Caki2 (cell line): ENCODE measurements at regions not wholly inside any gene's neighbourhood (a gene's known extent, or its start where the extent isn't known, plus 50 kb on each side); places are given as distances from the start of the nearest gene placed in this dataset.
A peak's percentile ranks its signal among the peaks of the same experiment; 100 is the strongest.
"Not testable (repeated sequence)": the region's sequence is repeated elsewhere in the genome, so short reads cannot be mapped to it uniquely, and the experiment has no call there.

ENCODE experiments used
- DNase-seq: peaks from one replicate; pipeline ENCODE4 v3.0.0-alpha.2; 2015; ENCODE audit warnings: low read depth
- in situ Hi-C: cut with HindIII; loops from 2 replicates; pipeline ENCODE4 v1.10.0; 2016; ENCODE audit warnings: low sequenced_read_pairs, low pct_unique_long_range_greater_than_20kb, mixed read lengths

DNA sequence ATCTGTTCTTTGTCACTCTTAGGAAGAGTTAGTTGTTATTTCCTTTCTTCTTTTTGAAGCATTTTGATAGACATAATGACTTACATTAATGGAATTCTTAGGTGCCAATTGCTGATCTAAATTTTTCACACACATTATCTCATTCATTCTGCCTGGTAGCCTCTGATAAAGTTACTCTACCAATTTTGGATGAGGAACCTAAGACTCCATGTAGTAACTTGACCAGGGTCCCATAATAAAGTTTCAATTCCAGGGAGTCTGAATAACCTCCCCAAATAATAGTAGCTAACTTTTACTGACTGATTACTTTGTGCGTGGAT, 73.2 kb upstream of the CITED2 start:
- in situ Hi-C loops = no loop called here

DNA sequence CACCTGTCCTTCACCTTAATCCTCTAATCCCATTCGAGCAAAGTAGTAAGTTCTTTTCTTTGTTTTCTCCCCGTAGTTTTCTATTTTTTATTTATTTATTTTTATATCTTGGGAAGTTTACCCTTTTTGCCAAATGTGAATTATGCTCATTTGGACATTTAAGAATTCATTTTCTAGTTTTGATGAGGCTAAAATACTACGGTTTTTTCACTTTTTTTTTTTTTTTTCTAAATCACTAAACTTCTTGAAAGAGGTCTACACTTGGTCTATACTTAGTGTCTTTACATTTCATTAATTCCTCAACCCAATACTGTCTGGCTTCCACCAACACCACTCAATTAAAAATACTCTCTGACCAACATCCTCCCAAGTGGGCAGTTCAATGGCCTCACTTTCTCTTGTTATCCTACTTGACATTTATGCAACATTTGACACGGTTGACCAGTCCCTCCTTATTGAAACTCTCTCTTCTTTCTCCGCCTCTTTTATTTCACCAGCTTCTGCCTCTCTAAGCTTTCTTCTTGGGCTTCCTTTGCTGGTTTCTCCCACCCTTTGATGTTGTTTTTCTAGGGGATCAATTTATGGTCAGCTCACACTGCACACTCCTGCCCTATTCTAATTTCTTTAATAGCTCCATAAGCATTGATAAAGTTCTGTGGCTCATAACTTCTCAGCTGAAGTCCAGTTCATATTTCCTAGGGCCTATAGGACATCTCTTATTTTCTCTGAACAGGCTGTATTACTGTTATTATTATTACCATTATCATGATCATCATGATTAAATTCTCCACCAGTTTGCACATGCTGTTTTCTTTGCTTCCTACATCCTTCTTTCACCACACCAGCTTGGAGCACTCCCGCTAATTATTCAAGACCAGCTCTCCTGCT, 72.6 kb upstream of the CITED2 start:
- no peak for DNase-seq
- in situ Hi-C loops = no loop called here

More for the DNA sequence above, 73.2 kb upstream of the CITED2 start:
- no peak for DNase-seq

GRCh38 chr6:139446138-139446715, 71.8 kb upstream of the CITED2 start:
- in situ Hi-C loops = no loop called here
- no peak for DNase-seq

DNA sequence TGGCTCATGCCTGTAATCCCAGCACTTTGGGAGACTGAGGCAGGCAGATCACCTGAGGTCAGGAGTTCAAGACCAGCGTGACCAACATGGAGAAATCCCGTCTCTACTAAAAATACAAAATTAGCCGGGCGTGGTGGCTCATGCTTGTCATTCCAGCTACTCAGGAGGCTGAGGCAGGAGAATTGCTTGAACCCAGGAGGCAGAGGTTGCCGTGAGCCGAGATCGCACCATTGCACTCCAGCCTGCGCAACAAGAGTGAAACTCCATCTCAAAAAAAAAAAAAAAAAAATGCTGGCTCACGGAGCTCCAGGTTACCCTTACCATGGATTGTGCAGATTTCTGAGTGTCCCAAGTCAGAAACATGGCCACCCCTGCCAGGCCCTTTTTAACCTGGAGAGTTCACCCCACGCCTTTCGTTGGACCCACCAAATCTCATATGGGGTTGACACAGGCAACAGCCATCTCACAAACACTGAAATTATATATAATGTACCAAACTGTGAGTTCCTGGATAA, 69.9 kb upstream of the CITED2 start:
- DNase-seq, in situ Hi-C loops: not testable (repeated sequence)

DNA sequence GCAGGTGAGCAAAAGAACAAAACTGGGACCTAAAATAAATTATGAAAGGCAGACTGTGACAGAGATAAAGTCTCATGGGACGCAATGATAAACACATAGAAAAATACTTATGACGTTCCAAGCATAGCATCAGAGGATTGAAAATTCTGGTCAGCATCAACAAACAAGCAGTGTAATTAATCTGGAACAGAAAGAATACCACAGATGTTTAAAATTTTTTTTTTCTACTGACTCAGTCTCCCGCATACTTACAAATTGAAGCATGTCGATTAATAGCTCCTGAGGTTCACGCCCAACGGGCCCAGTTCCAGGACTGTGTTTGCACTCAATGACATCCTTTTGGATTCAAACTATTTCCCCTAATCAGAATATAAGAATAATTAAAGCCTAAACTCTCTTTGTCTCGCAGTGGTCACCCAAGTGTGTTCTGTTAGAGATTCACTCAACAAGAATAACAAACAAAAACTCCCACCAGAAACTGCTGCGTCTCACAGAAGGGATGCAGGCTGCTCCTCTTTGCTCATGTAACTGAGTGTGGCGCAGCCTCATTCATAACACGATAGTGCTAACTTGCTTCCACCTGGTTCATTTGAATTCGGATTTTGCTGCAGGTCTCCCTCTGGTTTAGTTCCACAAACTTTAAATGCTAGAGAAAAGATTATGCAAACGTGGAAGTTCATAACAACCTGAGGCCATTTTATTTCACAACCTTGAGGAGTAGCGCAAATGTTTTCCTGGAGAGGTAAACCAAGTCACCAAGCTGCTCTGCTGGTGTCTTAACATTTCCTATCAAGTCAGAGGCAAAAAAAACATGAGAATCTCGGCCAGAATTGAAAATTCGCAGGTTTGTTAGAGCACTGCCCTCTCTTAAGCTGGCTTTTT, 69.0 kb upstream of the CITED2 start:
- in situ Hi-C loops = no loop called here
- DNase-seq = peak; percentile 49

GRCh38 chr6:139442188-139442671, 67.8 kb upstream of the CITED2 start:
- DNase-seq = no peak
- in situ Hi-C loops = no loop called here

DNA sequence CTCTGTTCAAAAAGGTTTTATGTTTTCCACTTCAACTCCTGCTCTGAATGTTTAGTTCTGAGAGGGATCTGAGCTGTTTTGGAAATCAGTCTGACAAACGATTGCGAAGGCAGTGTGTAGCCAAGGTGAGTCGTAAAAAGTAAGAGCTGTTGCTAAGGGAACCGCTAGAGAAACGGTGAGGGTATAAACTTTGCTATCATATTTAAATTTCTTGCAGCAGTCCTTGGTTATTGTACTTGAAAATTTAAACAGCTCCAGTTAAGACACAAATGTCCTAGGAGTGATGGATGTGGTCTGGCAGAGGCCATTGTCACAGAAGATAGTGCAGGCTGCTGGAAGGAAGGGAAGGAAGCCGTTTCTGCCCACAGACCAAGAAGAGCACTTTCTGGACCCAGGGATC, 64.9 kb upstream of the CITED2 start:
- no peak for DNase-seq
- in situ Hi-C loops = no loop called here

GRCh38 chr6:139438775-139439174, 64.3 kb upstream of the CITED2 start:
- no peak for DNase-seq
- in situ Hi-C loops = no loop called here

DNA sequence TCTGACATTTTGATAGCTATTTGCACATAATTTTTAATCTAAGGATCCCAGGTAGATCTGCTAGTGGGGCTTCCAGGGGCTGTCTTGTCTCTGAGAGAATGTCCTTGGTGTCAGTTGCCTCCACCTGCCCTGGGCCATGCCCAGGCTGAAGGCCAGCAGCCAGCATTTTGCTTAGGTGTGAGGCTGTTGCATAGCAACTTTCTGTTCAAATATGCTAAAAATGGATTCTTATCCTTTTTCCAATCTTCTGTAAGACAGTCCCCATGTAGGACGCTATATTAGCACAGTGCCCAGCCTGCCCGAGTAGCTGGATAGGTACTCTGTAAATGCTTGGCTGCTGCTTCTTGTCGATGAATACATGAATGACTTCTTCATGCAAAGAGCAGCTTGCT, 62.5 kb upstream of the CITED2 start:
- in situ Hi-C loops = no loop called here
- no peak for DNase-seq

DNA sequence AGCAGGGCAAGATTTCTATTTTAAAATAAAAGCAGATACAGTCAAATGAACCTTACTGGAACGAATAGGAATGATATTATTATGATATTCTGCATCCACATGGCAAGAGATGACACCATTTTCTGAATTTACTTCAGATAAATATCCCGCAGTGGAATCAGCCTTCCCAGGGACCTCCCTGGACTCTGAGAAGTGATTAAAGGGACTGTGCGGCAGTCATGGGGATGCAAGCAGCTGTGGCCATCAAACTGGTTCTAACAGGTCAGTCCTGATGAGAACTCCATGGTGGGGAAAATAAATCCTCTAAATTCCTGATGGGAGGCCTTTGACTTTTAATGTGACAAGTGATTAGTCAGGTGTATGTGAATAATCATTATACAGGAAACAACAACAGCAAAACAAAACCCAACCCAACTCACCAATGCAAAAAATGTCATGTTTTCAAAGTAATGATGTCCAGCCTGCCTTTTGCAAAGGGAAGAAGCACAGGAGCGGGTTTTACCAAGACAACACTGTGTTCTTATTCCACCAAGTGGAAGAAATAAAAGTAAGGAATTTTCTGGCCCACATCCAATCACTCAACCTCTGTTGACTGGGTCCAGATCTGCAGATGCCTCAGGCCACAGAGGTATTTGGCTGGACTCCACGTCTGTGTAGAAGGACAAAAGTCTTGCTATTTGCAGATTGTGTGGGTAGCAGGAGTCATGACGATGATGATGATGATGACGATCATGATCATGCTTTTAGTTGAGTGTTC, 61.9 kb upstream of the CITED2 start:
- in situ Hi-C loops = no loop called here
- peak; percentile 89 for DNase-seq

GRCh38 chr6:139433631-139434419, 59.4 kb upstream of the CITED2 start:
- peak; percentile 25 for DNase-seq
- in situ Hi-C loops = no loop called here

- in situ Hi-C loops = no loop called here
- no peak for DNase-seq
These were observed 57.1 kb upstream of the CITED2 start for GRCh38 chr6:139431602-139431956.

- DNase-seq = no peak
- in situ Hi-C loops = no loop called here
These were observed 56.6 kb upstream of the CITED2 start for GRCh38 chr6:139430899-139431601.

- in situ Hi-C loops = no loop called here
- DNase-seq = no peak
These were observed 55.2 kb upstream of the CITED2 start for GRCh38 chr6:139429580-139430145.

DNA sequence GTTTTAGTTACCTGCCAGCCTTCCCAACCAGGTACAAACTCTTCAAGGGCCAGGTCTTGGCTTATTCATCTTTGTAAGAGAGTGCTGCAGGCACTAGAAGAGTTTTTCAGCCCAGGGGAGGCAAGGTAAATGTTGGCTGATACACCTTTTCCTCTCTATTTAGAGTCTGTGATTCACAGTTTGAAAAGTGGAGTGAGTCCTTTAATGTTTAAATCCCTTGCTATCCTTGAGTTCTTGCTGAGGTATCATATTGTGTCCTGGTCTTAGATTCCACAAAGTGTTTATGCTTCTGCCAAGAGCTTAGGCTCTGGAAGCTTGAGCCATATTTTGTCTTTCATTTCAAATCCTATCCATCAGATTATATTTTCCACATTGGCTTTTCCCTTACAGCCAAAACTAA, 52.8 kb upstream of the CITED2 start:
- no peak for DNase-seq
- in situ Hi-C loops = no loop called here

DNA sequence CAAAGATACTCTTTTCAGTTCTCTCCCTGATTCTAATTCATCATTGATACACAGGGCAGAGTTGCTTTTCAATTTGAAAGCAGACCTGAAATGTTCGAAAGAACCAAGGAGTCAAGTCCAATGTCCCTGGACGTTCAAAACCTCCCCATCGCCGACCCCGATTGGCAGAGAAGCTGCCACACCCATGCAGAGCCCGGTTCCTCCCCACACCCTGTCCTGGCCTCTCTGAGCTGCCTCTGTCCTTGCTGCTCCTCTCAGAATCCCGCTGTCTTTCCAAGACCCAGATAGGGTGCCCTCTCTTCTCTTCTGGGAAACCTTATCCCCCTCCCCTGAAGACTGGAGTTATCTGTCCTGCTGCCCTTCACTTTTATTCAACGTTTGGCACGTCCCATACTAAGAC, 52.3 kb upstream of the CITED2 start:
- no peak for DNase-seq
- in situ Hi-C loops = no loop called here

GRCh38 chr6:139425780-139426179, 51.3 kb upstream of the CITED2 start:
- DNase-seq = no peak
- in situ Hi-C loops = no loop called here
